ENCODE measurements at regions not wholly inside any gene's neighbourhood (a gene's known extent, or its start where the extent isn't known, plus 50 kb on each side); places are given as distances from the start of the nearest gene placed in this dataset.

DNA sequence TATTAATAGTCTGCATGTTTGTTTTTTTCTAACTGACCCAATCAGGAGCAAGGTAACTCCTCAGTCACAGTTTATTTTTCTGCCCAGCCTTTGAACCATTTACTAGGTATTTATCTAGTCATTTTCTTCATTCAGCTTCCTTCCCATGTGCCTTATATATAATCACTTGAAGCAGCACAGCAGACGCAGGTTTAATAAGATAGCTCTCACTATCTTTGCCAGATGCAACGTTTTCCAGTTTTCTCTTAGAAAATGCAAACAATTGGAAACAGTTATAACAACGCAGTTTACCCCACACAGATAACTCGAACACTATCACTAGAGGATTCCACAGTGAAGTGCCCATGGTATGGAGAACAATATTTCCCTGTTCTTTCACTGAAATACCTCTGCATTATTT is 56.4 kb upstream of the NFKB1 start:
- Histone ChIP-seq H3K4me1 (ENCODE audit: control insufficient read depth in 1 of 2, insufficient read depth in 2 of 2, low read length in 2 of 2) (peaks cover 3 to 8% of the 10 kb centered on the region in 2 experiments), H3K4ac (ENCODE audit: low read depth, low read length) (no peak overlapping the region), H2AFZ (ENCODE audit: insufficient read depth, low read length, poor library complexity) (no peak overlapping the region), H3K27ac (ENCODE audit: low read depth, low read length) (peak overlapping the region; percentile 18), H3K4me2 (ENCODE audit: low read length) (no peak overlapping the region), H2AK5ac (ENCODE audit: low read length) (no peak overlapping the region), H4K91ac (ENCODE audit: low read depth, low read length) (no peak overlapping the region), H3K18ac (ENCODE audit: low read length) (no peak overlapping the region), H2BK120ac (ENCODE audit: insufficient read depth, low read length, poor library complexity) (no peak overlapping the region), H3K27me3 (ENCODE audit: insufficient read depth, low read length) (no peaks in the 10 kb centered on the region), H2BK5ac (ENCODE audit: low read depth, low read length, poor library complexity) (no peak overlapping the region), H3K4me3 (ENCODE audit: low read depth, low read length) (no peak overlapping the region), H4K12ac (ENCODE audit: low read depth, low read length) (no peak overlapping the region), H3K36me3 (ENCODE audit: control insufficient read depth in 1 of 2, insufficient read depth in 2 of 2, low read length in 2 of 2) (no peaks in the 10 kb centered on the region), H3K9ac (ENCODE audit: low read length) (no peak overlapping the region), H2BK12ac (ENCODE audit: low read length) (no peak overlapping the region), H3K14ac (ENCODE audit: low read length) (no peak overlapping the region), H3K23ac (ENCODE audit: low read length) (no peak overlapping the region), H3K79me2 (ENCODE audit: control insufficient read depth, insufficient read depth, low read length, poor library complexity) (no peaks in the 10 kb centered on the region), H4K8ac (ENCODE audit: low read depth, low read length) (no peak overlapping the region), H3K79me1 (ENCODE audit: low read length) (peaks cover 5% of the 10 kb centered on the region), H3K9me3 (ENCODE audit: insufficient read depth, low read depth, low read length) (no peaks in the 10 kb centered on the region)
- DNase-seq: no peak
- no CpG with 5 or more reads among the region's 4 CpGs for WGBS (ENCODE audit: extremely low coverage, insufficient coverage, insufficient read length)

DNA sequence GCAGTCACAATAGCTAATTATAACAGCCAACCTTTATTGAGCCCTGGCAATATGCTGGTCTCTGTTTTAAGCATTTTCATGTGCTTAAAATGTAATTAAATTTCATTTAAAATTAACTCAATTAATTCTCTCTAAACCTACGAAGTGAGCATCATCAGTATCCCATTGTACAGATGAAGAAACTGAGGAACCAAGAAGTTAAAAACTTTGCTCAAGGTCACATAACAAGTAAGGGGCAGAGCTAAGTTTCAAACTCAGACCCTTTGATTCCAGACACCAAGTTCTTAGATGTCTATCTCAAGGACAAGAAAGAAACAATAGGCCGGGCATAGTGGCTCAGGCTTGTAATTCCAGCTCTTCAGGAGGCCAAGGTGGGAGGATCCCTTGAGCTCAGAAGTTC is 55.9 kb upstream of the NFKB1 start:
- no peak overlapping the region for H3K14ac ChIP-seq (ENCODE audit: low read length)
- H3K4me2 ChIP-seq (ENCODE audit: low read length): no peak overlapping the region
- H3K9ac ChIP-seq (ENCODE audit: low read length): no peak overlapping the region
- no peak overlapping the region for H2BK5ac ChIP-seq (ENCODE audit: low read depth, low read length, poor library complexity)
- DNase-seq: no peak
- no peak overlapping the region for H3K27ac ChIP-seq (ENCODE audit: low read depth, low read length)
- H4K91ac ChIP-seq (ENCODE audit: low read depth, low read length): no peak overlapping the region
- H3K4me3 ChIP-seq (ENCODE audit: low read depth, low read length): no peak overlapping the region
- H2AK5ac ChIP-seq (ENCODE audit: low read length): no peak overlapping the region
- H2AFZ ChIP-seq (ENCODE audit: insufficient read depth, low read length, poor library complexity): no peak overlapping the region
- no peak overlapping the region for H4K12ac ChIP-seq (ENCODE audit: low read depth, low read length)
- no peaks in the 10 kb centered on the region for H3K79me2 ChIP-seq (ENCODE audit: control insufficient read depth, insufficient read depth, low read length, poor library complexity)
- H3K23ac ChIP-seq (ENCODE audit: low read length): no peak overlapping the region
- H2BK12ac ChIP-seq (ENCODE audit: low read length): no peak overlapping the region
- H3K4me1 ChIP-seq (ENCODE audit: control insufficient read depth in 1 of 2, insufficient read depth in 2 of 2, low read length in 2 of 2): peaks cover 3 to 8% of the 10 kb centered on the region in 2 experiments
- no peaks in the 10 kb centered on the region for H3K36me3 ChIP-seq (ENCODE audit: control insufficient read depth in 1 of 2, insufficient read depth in 2 of 2, low read length in 2 of 2)
- no peaks in the 10 kb centered on the region for H3K27me3 ChIP-seq (ENCODE audit: insufficient read depth, low read length)
- H3K9me3 ChIP-seq (ENCODE audit: insufficient read depth, low read depth, low read length): no peaks in the 10 kb centered on the region
- WGBS (ENCODE audit: extremely low coverage, insufficient coverage, insufficient read length): no CpG with 5 or more reads among the region's 2 CpGs
- H2BK120ac ChIP-seq (ENCODE audit: insufficient read depth, low read length, poor library complexity): no peak overlapping the region
- no peak overlapping the region for H3K4ac ChIP-seq (ENCODE audit: low read depth, low read length)
- peaks cover 5% of the 10 kb centered on the region for H3K79me1 ChIP-seq (ENCODE audit: low read length)
- no peak overlapping the region for H3K18ac ChIP-seq (ENCODE audit: low read length)
- H4K8ac ChIP-seq (ENCODE audit: low read depth, low read length): no peak overlapping the region

DNA sequence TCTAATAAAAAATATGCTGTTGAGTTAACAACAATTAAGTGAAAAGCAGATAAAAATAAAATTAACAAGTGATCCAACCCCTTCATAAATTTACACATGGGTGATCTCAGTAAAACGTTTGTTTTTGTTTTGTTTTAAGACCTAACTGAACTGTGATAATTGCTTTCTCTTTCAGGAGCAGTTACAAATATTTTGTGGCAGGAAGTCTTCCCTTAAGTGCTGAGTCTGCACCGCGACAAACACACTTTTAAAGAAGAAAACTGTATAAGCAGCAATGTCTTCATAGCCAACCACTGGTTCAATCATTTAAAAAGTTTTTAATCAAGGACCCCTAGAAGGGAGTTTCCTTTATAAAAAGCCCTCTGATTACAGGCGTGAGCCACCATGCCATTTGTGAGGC is 53.7 kb upstream of the NFKB1 start:
- no peak overlapping the region for H2BK12ac ChIP-seq (ENCODE audit: low read length)
- H3K23ac ChIP-seq (ENCODE audit: low read length): no peak overlapping the region
- no peak overlapping the region for H2AFZ ChIP-seq (ENCODE audit: insufficient read depth, low read length, poor library complexity)
- no peak overlapping the region for H4K12ac ChIP-seq (ENCODE audit: low read depth, low read length)
- H4K91ac ChIP-seq (ENCODE audit: low read depth, low read length): no peak overlapping the region
- no peak overlapping the region for H3K4me3 ChIP-seq (ENCODE audit: low read depth, low read length)
- no peak overlapping the region for H3K4me2 ChIP-seq (ENCODE audit: low read length)
- H3K27me3 ChIP-seq (ENCODE audit: insufficient read depth, low read length): no peaks in the 10 kb centered on the region
- no peak overlapping the region for H3K4ac ChIP-seq (ENCODE audit: low read depth, low read length)
- WGBS (ENCODE audit: extremely low coverage, insufficient coverage, insufficient read length): no CpG with 5 or more reads among the region's 4 CpGs
- peaks cover 3 to 8% of the 10 kb centered on the region in 2 experiments for H3K4me1 ChIP-seq (ENCODE audit: control insufficient read depth in 1 of 2, insufficient read depth in 2 of 2, low read length in 2 of 2)
- no peak overlapping the region for H3K27ac ChIP-seq (ENCODE audit: low read depth, low read length)
- no peak overlapping the region for H3K18ac ChIP-seq (ENCODE audit: low read length)
- no peaks in the 10 kb centered on the region for H3K36me3 ChIP-seq (ENCODE audit: control insufficient read depth in 1 of 2, insufficient read depth in 2 of 2, low read length in 2 of 2)
- no peak overlapping the region for H2BK120ac ChIP-seq (ENCODE audit: insufficient read depth, low read length, poor library complexity)
- H3K9ac ChIP-seq (ENCODE audit: low read length): no peak overlapping the region
- H3K14ac ChIP-seq (ENCODE audit: low read length): no peak overlapping the region
- H3K9me3 ChIP-seq (ENCODE audit: insufficient read depth, low read depth, low read length): no peaks in the 10 kb centered on the region
- no peak for DNase-seq
- no peak overlapping the region for H2BK5ac ChIP-seq (ENCODE audit: low read depth, low read length, poor library complexity)
- H3K79me1 ChIP-seq (ENCODE audit: low read length): peaks cover 5% of the 10 kb centered on the region
- H2AK5ac ChIP-seq (ENCODE audit: low read length): no peak overlapping the region
- H4K8ac ChIP-seq (ENCODE audit: low read depth, low read length): no peak overlapping the region
- no peaks in the 10 kb centered on the region for H3K79me2 ChIP-seq (ENCODE audit: control insufficient read depth, insufficient read depth, low read length, poor library complexity)

DNA sequence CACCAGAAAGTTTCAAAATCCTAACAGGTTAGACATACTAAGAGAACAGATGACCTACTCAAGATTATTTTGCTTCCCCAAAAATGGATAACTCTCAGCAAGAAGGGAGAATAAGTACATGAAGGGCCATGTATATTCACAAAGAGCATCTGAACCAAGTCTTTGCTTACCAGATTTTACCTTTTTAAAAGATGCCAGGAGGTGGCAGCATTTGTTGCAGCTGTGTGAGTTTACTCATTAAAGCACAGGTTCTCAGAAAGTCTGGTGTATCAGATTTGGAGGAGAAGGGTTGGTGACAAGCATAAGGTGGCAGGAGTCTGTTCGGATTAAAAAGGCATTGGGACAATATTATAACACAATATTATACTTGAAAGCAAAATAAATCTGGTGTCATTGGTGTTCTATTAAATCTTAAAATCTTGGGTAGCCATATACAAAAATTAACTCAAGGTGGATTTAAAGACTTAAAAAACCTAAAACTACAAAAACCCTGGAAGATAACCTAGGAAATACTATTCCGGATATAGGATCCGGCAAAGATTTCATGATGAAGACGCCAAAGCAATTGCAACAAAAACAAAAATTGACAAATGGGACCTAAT is 51.3 kb upstream of the NFKB1 start:
- Histone ChIP-seq H4K8ac (ENCODE audit: low read depth, low read length) (no peak overlapping the region), H3K4me3 (ENCODE audit: low read depth, low read length) (no peak overlapping the region), H3K79me1 (ENCODE audit: low read length) (no peaks in the 10 kb centered on the region), H3K14ac (ENCODE audit: low read length) (no peak overlapping the region), H3K9me3 (ENCODE audit: insufficient read depth, low read depth, low read length) (no peaks in the 10 kb centered on the region), H2BK120ac (ENCODE audit: insufficient read depth, low read length, poor library complexity) (no peak overlapping the region), H3K9ac (ENCODE audit: low read length) (no peak overlapping the region), H2BK12ac (ENCODE audit: low read length) (no peak overlapping the region), H3K4me2 (ENCODE audit: low read length) (no peak overlapping the region), H2BK5ac (ENCODE audit: low read depth, low read length, poor library complexity) (no peak overlapping the region), H3K23ac (ENCODE audit: low read length) (no peak overlapping the region), H4K91ac (ENCODE audit: low read depth, low read length) (no peak overlapping the region), H3K36me3 (ENCODE audit: control insufficient read depth in 1 of 2, insufficient read depth in 2 of 2, low read length in 2 of 2) (no peaks in the 10 kb centered on the region), H3K18ac (ENCODE audit: low read length) (no peak overlapping the region), H3K79me2 (ENCODE audit: control insufficient read depth, insufficient read depth, low read length, poor library complexity) (no peaks in the 10 kb centered on the region), H3K27ac (ENCODE audit: low read depth, low read length) (no peak overlapping the region), H4K12ac (ENCODE audit: low read depth, low read length) (no peak overlapping the region), H3K4ac (ENCODE audit: low read depth, low read length) (no peak overlapping the region), H2AFZ (ENCODE audit: insufficient read depth, low read length, poor library complexity) (no peak overlapping the region), H3K4me1 (ENCODE audit: control insufficient read depth in 1 of 2, insufficient read depth in 2 of 2, low read length in 2 of 2) (no peaks in the 10 kb centered on the region), H3K27me3 (ENCODE audit: insufficient read depth, low read length) (no peaks in the 10 kb centered on the region), H2AK5ac (ENCODE audit: low read length) (no peak overlapping the region)
- DNase-seq: peak; percentile 50 to 88
- no CpG with 5 or more reads among the region's 4 CpGs for WGBS (ENCODE audit: extremely low coverage, insufficient coverage, insufficient read length)

All from trophoblast cell (in vitro differentiated cells and primary cell).